ENCODE measurements at regions not wholly inside any gene's neighbourhood (a gene's known extent, or its start where the extent isn't known, plus 50 kb on each side); places are given as distances from the start of the nearest gene placed in this dataset.

DNA sequence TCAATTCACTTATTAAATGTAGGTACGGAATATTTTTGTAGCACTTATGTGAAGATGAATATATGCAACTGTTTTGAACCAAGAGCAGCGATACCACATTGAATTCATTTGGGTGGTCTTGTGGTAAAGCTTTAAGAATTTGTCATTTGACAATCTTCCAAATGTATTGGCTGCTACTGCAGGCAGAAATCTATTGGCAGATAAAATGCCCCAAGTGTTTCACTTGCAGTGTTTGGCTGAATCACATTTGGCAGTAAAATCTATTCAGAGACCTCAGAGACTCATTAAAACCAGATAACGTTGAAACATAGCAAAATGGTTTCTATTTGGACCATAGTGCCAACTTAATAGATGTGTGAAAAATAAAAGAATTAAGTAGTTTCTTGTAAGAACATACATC lies 303.4 kb downstream of the FGF13 start:
- Histone ChIP-seq H3K27me3 (peaks cover 0 to 8% (median 0%) of the 10 kb centered on the region in 4 donors), H3K9me3 (no peaks in the 10 kb centered on the region), H3K4me1 (no peaks in the 10 kb centered on the region), H3K36me3 (no peaks in the 10 kb centered on the region), H3K4me3 (no peak overlapping the region), H3K27ac (no peak overlapping the region)
- 46 to 49% methylated on average over 3 of the region's 3 CpGs for WGBS, 2 donors
- TF ChIP-seq, protein P1, sequence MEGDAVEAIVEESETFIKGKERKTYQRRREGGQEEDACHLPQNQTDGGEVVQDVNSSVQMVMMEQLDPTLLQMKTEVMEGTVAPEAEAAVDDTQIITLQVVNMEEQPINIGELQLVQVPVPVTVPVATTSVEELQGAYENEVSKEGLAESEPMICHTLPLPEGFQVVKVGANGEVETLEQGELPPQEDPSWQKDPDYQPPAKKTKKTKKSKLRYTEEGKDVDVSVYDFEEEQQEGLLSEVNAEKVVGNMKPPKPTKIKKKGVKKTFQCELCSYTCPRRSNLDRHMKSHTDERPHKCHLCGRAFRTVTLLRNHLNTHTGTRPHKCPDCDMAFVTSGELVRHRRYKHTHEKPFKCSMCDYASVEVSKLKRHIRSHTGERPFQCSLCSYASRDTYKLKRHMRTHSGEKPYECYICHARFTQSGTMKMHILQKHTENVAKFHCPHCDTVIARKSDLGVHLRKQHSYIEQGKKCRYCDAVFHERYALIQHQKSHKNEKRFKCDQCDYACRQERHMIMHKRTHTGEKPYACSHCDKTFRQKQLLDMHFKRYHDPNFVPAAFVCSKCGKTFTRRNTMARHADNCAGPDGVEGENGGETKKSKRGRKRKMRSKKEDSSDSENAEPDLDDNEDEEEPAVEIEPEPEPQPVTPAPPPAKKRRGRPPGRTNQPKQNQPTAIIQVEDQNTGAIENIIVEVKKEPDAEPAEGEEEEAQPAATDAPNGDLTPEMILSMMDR (IDR thresholded peaks at IDR 0.05) = no peak
- DNase-seq (no peak), ATAC-seq (no peak), FAIRE-seq (no peak)
- intact Hi-C loops (cut with DNase I) = no loop called here

DNA sequence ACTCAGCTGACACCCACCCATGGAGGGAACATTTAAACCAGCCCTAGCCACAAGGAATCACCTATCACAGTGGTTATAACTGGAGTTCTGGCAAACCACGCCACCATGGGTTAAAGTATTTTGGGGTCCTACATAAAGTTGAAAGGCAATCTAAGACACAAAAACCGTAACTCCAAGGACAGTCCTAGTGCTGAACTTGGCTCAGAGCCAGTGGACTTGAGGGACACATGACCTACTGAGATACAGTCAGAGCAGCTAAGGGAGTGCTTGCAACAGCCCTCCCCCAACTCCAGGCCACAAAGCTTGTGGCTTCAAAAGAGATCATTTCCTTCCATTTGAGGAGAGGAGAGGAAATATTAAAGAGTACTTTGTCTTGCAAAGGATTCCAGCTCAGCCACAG lies 300.5 kb downstream of the FGF13 start:
- no peak for FAIRE-seq
- intact Hi-C loops (cut with DNase I) = no loop called here
- Histone ChIP-seq H3K27me3 (peaks cover 0 to 6% (median 0%) of the 10 kb centered on the region in 4 donors), H3K36me3 (no peaks in the 10 kb centered on the region), H3K4me3 (no peak overlapping the region), H3K4me1 (no peaks in the 10 kb centered on the region), H3K27ac (no peak overlapping the region), H3K9me3 (no peaks in the 10 kb centered on the region)
- DNase-seq = peak in 1 of 6 donors; percentile 9
- TF ChIP-seq, protein P1 (IDR thresholded peaks at IDR 0.05) = no peak
- ATAC-seq = no peak
- 35% methylated on average over 2 of the region's 2 CpGs for WGBS, 2 donors
